Neuronal stem cell (in vitro differentiated cells): ENCODE measurements at regions not wholly inside any gene's neighbourhood (a gene's known extent, or its start where the extent isn't known, plus 50 kb on each side); places are given as distances from the start of the nearest gene placed in this dataset.
A peak's percentile ranks its signal among the peaks of the same experiment; 100 is the strongest.

Experiments used
- DNase-seq: peaks from one replicate; pipeline ENCODE4 v3.0.0-alpha.2; 2013; ENCODE audit warnings: low spot score
- H2AFZ ChIP-seq: one replicate; pipeline ENCODE4 v1.6.1; 2013; ENCODE audit warnings: mild to moderate bottlenecking, low read length, inconsistent platforms
- H2AK5ac ChIP-seq: 2 replicates; pipeline ENCODE4 v1.6.1; 2013; ENCODE audit warnings: low read depth, mild to moderate bottlenecking, inconsistent platforms, low read length, moderate library complexity, mixed read lengths
- H2BK120ac ChIP-seq: 2 replicates; pipeline ENCODE4 v1.6.1; 2013; ENCODE audit warnings: low read depth, mild to moderate bottlenecking, inconsistent platforms, low read length, moderate library complexity, mixed read lengths
- H2BK12ac ChIP-seq: one replicate; pipeline ENCODE4 v1.6.1; 2013; ENCODE audit warnings: low read length, inconsistent platforms
- H2BK15ac ChIP-seq: 2 replicates; pipeline ENCODE4 v1.6.1; 2013; ENCODE audit warnings: mild to moderate bottlenecking, low read length, inconsistent platforms, mixed read lengths
- H2BK5ac ChIP-seq: one replicate; pipeline ENCODE4 v1.6.1; 2013; ENCODE audit warnings: inconsistent platforms, mild to moderate bottlenecking, low read length, moderate library complexity
- H3K14ac ChIP-seq: one replicate; pipeline ENCODE4 v1.6.1; 2013; ENCODE audit warnings: low read length, inconsistent platforms
- H3K18ac ChIP-seq: 2 replicates; pipeline ENCODE4 v1.6.1; 2013; ENCODE audit warnings: low read length, inconsistent platforms
- H3K23ac ChIP-seq: 2 replicates; pipeline ENCODE4 v1.6.1; 2013; ENCODE audit warnings: low read depth, mild to moderate bottlenecking, mixed read lengths, low read length, inconsistent platforms; ENCODE audit not compliant: poor library complexity
- H3K27ac ChIP-seq: replicated peaks from 3 replicates; pipeline ENCODE4 v1.5.1; 2013; ENCODE audit warnings: low read length, inconsistent platforms
- H3K27me3 ChIP-seq, 3 experiments: 2 replicates each; pipeline ENCODE4 v1.6.1; 2013; ENCODE audit warnings: low read length in 3 of 3, mild to moderate bottlenecking in 2 of 3, inconsistent platforms in 1 of 3, low read depth in 1 of 3, mixed read lengths in 1 of 3, moderate library complexity in 1 of 3; ENCODE audit not compliant: control insufficient read depth in 3 of 3, insufficient read depth in 3 of 3
- H3K36me3 ChIP-seq, 2 donors: replicated peaks in 1 of 2; 2 replicates each; pipeline ENCODE4 v1.6.1; 2013; ENCODE audit warnings: low read length in 2 of 2; ENCODE audit not compliant: control insufficient read depth in 2 of 2, insufficient read depth in 2 of 2
- H3K4ac ChIP-seq: 2 replicates; pipeline ENCODE4 v1.6.1; 2013; ENCODE audit warnings: inconsistent platforms, mild to moderate bottlenecking, low read length, moderate library complexity
- H3K4me1 ChIP-seq, 2 donors: 1 replicate in 1 of 2; 2 replicates in 1 of 2; pipeline ENCODE4 v1.6.1; 2013; ENCODE audit warnings: low read length in 2 of 2, low read depth in 1 of 2; ENCODE audit not compliant: control insufficient read depth in 2 of 2, insufficient read depth in 1 of 2
- H3K4me2 ChIP-seq: one replicate; pipeline ENCODE4 v1.6.1; 2013; ENCODE audit warnings: mild to moderate bottlenecking, low read length, inconsistent platforms; ENCODE audit not compliant: insufficient read depth, poor library complexity, severe bottlenecking
- H3K4me3 ChIP-seq, 2 donors: 2 replicates each; pipeline ENCODE4 v1.5.1; 2013; ENCODE audit warnings: low read length in 2 of 2, mild to moderate bottlenecking in 2 of 2, inconsistent platforms in 1 of 2, moderate library complexity in 1 of 2
- H3K79me1 ChIP-seq: one replicate; pipeline ENCODE4 v1.6.1; 2013; ENCODE audit warnings: low read depth, mild to moderate bottlenecking, inconsistent platforms, low read length, moderate library complexity
- H3K9ac ChIP-seq: one replicate; pipeline ENCODE4 v1.6.1; 2013; ENCODE audit warnings: mild to moderate bottlenecking, low read depth, low read length, inconsistent platforms; ENCODE audit not compliant: poor library complexity
- H3K9me3 ChIP-seq, 2 donors: replicated peaks in 1 of 2; 2 replicates each; pipeline versions ENCODE3 to v1.6.1; 2013; ENCODE audit warnings: low read length in 2 of 2, mild to moderate bottlenecking in 2 of 2, inconsistent platforms in 1 of 2, low read depth in 1 of 2, mixed read lengths in 1 of 2, moderate library complexity in 1 of 2; ENCODE audit not compliant: control insufficient read depth in 2 of 2, insufficient read depth in 1 of 2
- H4K8ac ChIP-seq: one replicate; pipeline ENCODE4 v1.6.1; 2013; ENCODE audit warnings: low read depth, mild to moderate bottlenecking, inconsistent platforms, low read length, moderate library complexity
- H4K91ac ChIP-seq: one replicate; pipeline ENCODE4 v1.6.1; 2013; ENCODE audit warnings: low read length, low read depth, mild to moderate bottlenecking, inconsistent platforms; ENCODE audit not compliant: poor library complexity
- WGBS, 2 donors: extraction: QIAGEN DNeasy Blood & Tissue Kit; methylation state at CpG; one replicate each; pipeline ENCODE4 v1.1.7; 2013; ENCODE audit warnings: missing lambda C conversion rate in 2 of 2, mixed read lengths in 1 of 2; ENCODE audit not compliant: insufficient read length in 2 of 2, insufficient replicate concordance in 1 of 2; ENCODE audit errors: extremely low coverage in 2 of 2; 5-methylcytosine and 5-hydroxymethylcytosine counted together

- Histone ChIP-seq H3K9me3 (no peaks in the 10 kb centered on the region), H3K36me3 (no peaks in the 10 kb centered on the region), H2BK5ac (no peak overlapping the region), H2BK120ac (no peak overlapping the region), H3K79me1 (no peaks in the 10 kb centered on the region), H3K4me2 (no peak overlapping the region), H3K23ac (no peak overlapping the region), H3K9ac (no peak overlapping the region), H3K27me3 (no peaks in the 10 kb centered on the region), H2BK12ac (no peak overlapping the region), H3K4ac (no peak overlapping the region), H3K4me1 (no peaks in the 10 kb centered on the region), H3K18ac (no peak overlapping the region), H3K4me3 (no peak overlapping the region), H4K8ac (no peak overlapping the region), H2AK5ac (no peak overlapping the region), H3K27ac (no peak overlapping the region), H3K14ac (no peak overlapping the region), H4K91ac (no peak overlapping the region), H2BK15ac (no peak overlapping the region), H2AFZ (no peak overlapping the region)
- no peak for DNase-seq
- no CpG with 5 or more reads among the region's 5 CpGs for WGBS, 2 donors
These were observed 144.7 kb downstream of the MRPL39 start for GRCh38 chr21:25462517-25462971.

DNA sequence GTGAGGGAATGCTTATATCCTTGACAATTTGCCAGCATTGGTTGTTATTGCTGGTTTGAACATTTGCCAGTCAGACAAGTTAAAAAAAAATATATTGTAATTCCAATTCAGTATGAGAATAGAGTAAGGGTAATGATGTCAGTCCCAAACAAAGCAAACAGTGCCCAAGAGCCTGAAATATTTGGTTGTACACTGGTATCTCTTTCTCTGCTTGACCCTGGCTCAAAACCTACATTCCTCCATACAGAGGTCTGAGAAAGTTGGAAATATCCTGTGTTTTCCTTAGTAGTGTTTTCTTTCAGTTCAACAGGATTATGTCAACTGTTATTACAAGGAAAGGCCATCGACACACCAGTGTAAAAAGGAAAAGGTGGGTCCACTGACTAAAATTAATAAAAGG, 145.6 kb downstream of the MRPL39 start:
- no peak overlapping the region for H3K4me3 ChIP-seq
- H4K91ac ChIP-seq: no peak overlapping the region
- H3K18ac ChIP-seq: no peak overlapping the region
- no peak overlapping the region for H3K4ac ChIP-seq
- H2BK15ac ChIP-seq: no peak overlapping the region
- no peak overlapping the region for H2BK120ac ChIP-seq
- H3K4me1 ChIP-seq: no peaks in the 10 kb centered on the region
- H3K27ac ChIP-seq: no peak overlapping the region
- H3K79me1 ChIP-seq: no peaks in the 10 kb centered on the region
- no peak overlapping the region for H3K14ac ChIP-seq
- no peak overlapping the region for H4K8ac ChIP-seq
- no peak overlapping the region for H2BK5ac ChIP-seq
- no peak overlapping the region for H2AFZ ChIP-seq
- no peak overlapping the region for H2BK12ac ChIP-seq
- H3K9me3 ChIP-seq: no peaks in the 10 kb centered on the region
- H2AK5ac ChIP-seq: no peak overlapping the region
- no peaks in the 10 kb centered on the region for H3K27me3 ChIP-seq
- no peak overlapping the region for H3K23ac ChIP-seq
- no peak overlapping the region for H3K4me2 ChIP-seq
- no CpG with 5 or more reads among the region's 1 CpG for WGBS, 2 donors
- DNase-seq: no peak
- no peaks in the 10 kb centered on the region for H3K36me3 ChIP-seq
- H3K9ac ChIP-seq: no peak overlapping the region

- Histone ChIP-seq H4K8ac (no peak overlapping the region), H3K9me3 (no peaks in the 10 kb centered on the region), H3K27me3 (no peaks in the 10 kb centered on the region), H3K4me2 (no peak overlapping the region), H3K14ac (peak overlapping the region; percentile 84), H3K4ac (no peak overlapping the region), H4K91ac (no peak overlapping the region), H2AK5ac (no peak overlapping the region), H3K9ac (no peak overlapping the region), H3K27ac (no peak overlapping the region), H3K23ac (no peak overlapping the region), H3K4me1 (no peaks in the 10 kb centered on the region), H2BK120ac (no peak overlapping the region), H3K18ac (no peak overlapping the region), H2BK15ac (no peak overlapping the region), H2BK12ac (no peak overlapping the region), H3K36me3 (no peaks in the 10 kb centered on the region), H2AFZ (no peak overlapping the region), H3K79me1 (no peaks in the 10 kb centered on the region), H2BK5ac (no peak overlapping the region), H3K4me3 (no peak overlapping the region)
- DNase-seq: no peak
- WGBS, 2 donors: no CpG with 5 or more reads among the region's 1 CpG
These were observed 147.3 kb downstream of the MRPL39 start for GRCh38 chr21:25459993-25460392.

DNA sequence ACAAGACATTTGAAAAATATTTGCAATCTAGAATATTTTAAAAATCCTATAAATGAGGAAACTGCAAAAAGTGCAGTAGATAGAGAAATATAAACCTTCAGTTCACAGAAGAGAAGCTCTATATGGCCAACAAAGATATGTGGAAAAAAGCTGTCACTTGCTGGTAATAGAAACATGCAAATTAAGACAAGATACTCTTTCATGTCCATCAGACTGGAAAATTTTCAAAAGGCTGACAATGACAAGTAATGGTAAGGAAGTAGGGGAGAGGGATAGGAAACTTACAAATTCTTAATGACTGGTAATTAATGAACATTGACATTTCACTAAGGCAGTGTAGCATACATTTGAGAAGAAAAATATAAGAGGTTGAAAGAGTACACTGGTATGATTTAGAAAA, 147.9 kb downstream of the MRPL39 start:
- Histone ChIP-seq H3K14ac (no peak overlapping the region), H2BK5ac (no peak overlapping the region), H3K9me3 (no peaks in the 10 kb centered on the region), H2BK120ac (no peak overlapping the region), H4K91ac (no peak overlapping the region), H3K4me2 (no peak overlapping the region), H3K27ac (no peak overlapping the region), H2BK15ac (no peak overlapping the region), H3K79me1 (no peaks in the 10 kb centered on the region), H2AFZ (no peak overlapping the region), H4K8ac (no peak overlapping the region), H3K27me3 (no peaks in the 10 kb centered on the region), H3K23ac (no peak overlapping the region), H2AK5ac (no peak overlapping the region), H3K4me3 (no peak overlapping the region), H3K4ac (no peak overlapping the region), H3K4me1 (no peaks in the 10 kb centered on the region), H3K9ac (no peak overlapping the region), H2BK12ac (no peak overlapping the region), H3K36me3 (no peaks in the 10 kb centered on the region), H3K18ac (no peak overlapping the region)
- DNase-seq: no peak
